A673 (cell line): ENCODE measurements at regions not wholly inside any gene's neighbourhood (a gene's known extent, or its start where the extent isn't known, plus 50 kb on each side); places are given as distances from the start of the nearest gene placed in this dataset.

Source experiments
- BruUV-seq: library from RNA; stranded (reverse); fragments of 400-500 nt; replicated peaks from 2 replicates; lab custom pipeline; 2021; lab: Mats Ljungman, UMichigan
- CTCF ChIA-PET: fragments of 300-600 bp; sonication (Branson Sonifier 250); formaldehyde crosslinking; loops from one replicate; lab custom pipeline; 2022; ENCODE audit warnings: antibody characterized with exemption; lab: Charles Lee
- POLR2A ChIA-PET: fragments of 300-600 bp; sonication (Branson Sonifier 250); formaldehyde crosslinking; loops from one replicate; lab custom pipeline; 2022; ENCODE audit warnings: antibody characterized with exemption; ENCODE audit not compliant: low non-redundant PET; lab: Charles Lee
- DNase-seq: peaks from one replicate; pipeline ENCODE4 v3.0.0-alpha.2; 2015; ENCODE audit warnings: low spot score
- H3K27ac ChIP-seq: fragments of 200-600 bp; sonication (generic); 2 replicates; pipeline ENCODE4 v1.5.1; 2016; ENCODE audit warnings: mixed run types, low read depth, mild to moderate bottlenecking, mixed read lengths, antibody characterized with exemption, low read length; ENCODE audit not compliant: poor library complexity, severe bottlenecking
- H3K27me3 ChIP-seq: fragments of 200-600 bp; sonication (generic); replicated peaks from 2 replicates; pipeline ENCODE4 v1.6.1; 2017; ENCODE audit warnings: mixed run types, low read depth, mild to moderate bottlenecking, mixed read lengths, antibody characterized with exemption, low read length; ENCODE audit not compliant: insufficient read depth, poor library complexity
- H3K36me3 ChIP-seq: fragments of 200-600 bp; sonication (generic); 2 replicates; pipeline ENCODE4 v1.6.1; 2016; ENCODE audit warnings: mixed run types, mild to moderate bottlenecking, mixed read lengths, antibody characterized with exemption, low read length; ENCODE audit not compliant: insufficient read depth, poor library complexity, severe bottlenecking
- H3K4me1 ChIP-seq: fragments of 200-600 bp; sonication (generic); 2 replicates; pipeline ENCODE4 v1.6.1; 2017; ENCODE audit warnings: mixed run types, mild to moderate bottlenecking, mixed read lengths, antibody characterized with exemption, low read length; ENCODE audit not compliant: insufficient read depth, poor library complexity, severe bottlenecking
- H3K4me3 ChIP-seq: fragments of 200-600 bp; sonication (generic); 2 replicates; pipeline ENCODE4 v1.5.1; 2016; ENCODE audit warnings: low read depth, mixed run types, mild to moderate bottlenecking, mixed read lengths, low read length; ENCODE audit not compliant: poor library complexity, severe bottlenecking
- H3K9me3 ChIP-seq: fragments of 200-600 bp; sonication (generic); 2 replicates; pipeline ENCODE4 v1.6.1; 2016; ENCODE audit warnings: mixed run types, low read depth, mild to moderate bottlenecking, mixed read lengths, antibody characterized with exemption, low read length; ENCODE audit not compliant: poor library complexity, severe bottlenecking
- EZH2 ChIP-seq: fragments of 200-600 bp; sonication (generic); IDR thresholded peaks from 2 replicates; pipeline ENCODE4 v1.6.1; 2017; ENCODE audit warnings: borderline replicate concordance, low read depth, mild to moderate bottlenecking, mixed read lengths, antibody characterized with exemption, low read length; ENCODE audit not compliant: poor library complexity, severe bottlenecking
- intact Hi-C: fragments of 100-400 bp; cut with micrococcal nuclease; formaldehyde crosslinking; loops from one replicate; pipeline ENCODE4 v1.10.0; 2022; ENCODE audit not compliant: unreplicated experiment
- TF ChIP-seq, protein P1 (sequence below): fragments of 300-800, 200-600 bp; sonication (generic); conservative IDR thresholded peaks from 2 replicates; pipeline ENCODE4 v1.5.1; 2017; ENCODE audit warnings: low read depth, mild to moderate bottlenecking, antibody characterized with exemption, low read length, moderate library complexity, mixed read lengths

- CTCF ChIA-PET = interaction anchor here (1.6 kb wide), 1 partner anchor 129 kb away, joined by 5 read pairs; no protein-coding TSS in a partner anchor
- H3K27ac ChIP-seq = peak overlapping the region; percentile 63
- POLR2A ChIA-PET = no interaction called here
- H3K27me3 ChIP-seq = no peaks in the 10 kb centered on the region
- peak overlapping the region; percentile 72 for H3K4me3 ChIP-seq
- H3K36me3 ChIP-seq = no peaks in the 10 kb centered on the region
- intact Hi-C loops = loop anchor here (5.0 kb wide), 1 partner anchor 128 kb away; no protein-coding TSS in a partner anchor
- BruUV-seq = no TSS peak
- peaks cover 13% of the 10 kb centered on the region for H3K4me1 ChIP-seq
- TF ChIP-seq EZH2 = no peak
- TF ChIP-seq, protein P1, sequence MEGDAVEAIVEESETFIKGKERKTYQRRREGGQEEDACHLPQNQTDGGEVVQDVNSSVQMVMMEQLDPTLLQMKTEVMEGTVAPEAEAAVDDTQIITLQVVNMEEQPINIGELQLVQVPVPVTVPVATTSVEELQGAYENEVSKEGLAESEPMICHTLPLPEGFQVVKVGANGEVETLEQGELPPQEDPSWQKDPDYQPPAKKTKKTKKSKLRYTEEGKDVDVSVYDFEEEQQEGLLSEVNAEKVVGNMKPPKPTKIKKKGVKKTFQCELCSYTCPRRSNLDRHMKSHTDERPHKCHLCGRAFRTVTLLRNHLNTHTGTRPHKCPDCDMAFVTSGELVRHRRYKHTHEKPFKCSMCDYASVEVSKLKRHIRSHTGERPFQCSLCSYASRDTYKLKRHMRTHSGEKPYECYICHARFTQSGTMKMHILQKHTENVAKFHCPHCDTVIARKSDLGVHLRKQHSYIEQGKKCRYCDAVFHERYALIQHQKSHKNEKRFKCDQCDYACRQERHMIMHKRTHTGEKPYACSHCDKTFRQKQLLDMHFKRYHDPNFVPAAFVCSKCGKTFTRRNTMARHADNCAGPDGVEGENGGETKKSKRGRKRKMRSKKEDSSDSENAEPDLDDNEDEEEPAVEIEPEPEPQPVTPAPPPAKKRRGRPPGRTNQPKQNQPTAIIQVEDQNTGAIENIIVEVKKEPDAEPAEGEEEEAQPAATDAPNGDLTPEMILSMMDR = no peak
- no peaks in the 10 kb centered on the region for H3K9me3 ChIP-seq
- DNase-seq = peak; percentile 28
Measured at GRCh38 chr1:90850181-90850897, 133.2 kb upstream of the BARHL2 start.

DNA sequence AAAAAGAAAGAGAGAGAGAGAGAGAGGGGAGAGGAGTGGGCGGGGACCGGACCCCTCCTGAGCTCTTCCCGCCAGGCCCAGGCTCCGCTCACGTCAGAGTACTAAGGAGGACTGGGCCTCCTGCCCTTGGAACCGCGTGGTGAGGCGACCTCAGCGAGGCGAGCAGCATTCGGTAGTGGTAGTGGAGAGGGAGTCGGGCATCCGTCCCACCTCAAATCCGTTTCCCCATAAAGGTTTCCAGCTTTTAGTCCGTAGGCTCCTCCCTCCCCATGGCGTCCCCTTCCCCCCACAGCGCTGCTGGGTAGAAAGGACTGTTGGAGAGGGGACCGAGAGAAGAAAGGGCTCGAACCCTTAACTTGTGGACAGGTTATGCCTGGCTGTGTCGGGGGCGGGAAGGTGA lies 124.4 kb upstream of the BARHL2 start:
- Histone ChIP-seq H3K27ac (no peak overlapping the region), H3K27me3 (no peaks in the 10 kb centered on the region), H3K36me3 (no peaks in the 10 kb centered on the region), H3K4me3 (no peak overlapping the region), H3K9me3 (no peaks in the 10 kb centered on the region), H3K4me1 (no peaks in the 10 kb centered on the region)
- ChIA-PET POLR2A (no interaction called here), CTCF (no interaction called here)
- no peak for TF ChIP-seq EZH2
- TF ChIP-seq, protein P1 = no peak
- no TSS peak for BruUV-seq
- intact Hi-C loops = no loop called here
- no peak for DNase-seq

- H3K27me3 ChIP-seq = no peaks in the 10 kb centered on the region
- intact Hi-C loops = no loop called here
- CTCF ChIA-PET = no interaction called here
Measured at GRCh38 chr1:90840352-90840751, 123.2 kb upstream of the BARHL2 start.

More at GRCh38 chr1:90840352-90840751, 123.2 kb upstream of the BARHL2 start:
- Histone ChIP-seq H3K27ac (no peak overlapping the region), H3K9me3 (no peaks in the 10 kb centered on the region), H3K4me1 (peaks cover 5% of the 10 kb centered on the region), H3K36me3 (no peaks in the 10 kb centered on the region), H3K4me3 (no peak overlapping the region)
- no TSS peak for BruUV-seq
- POLR2A ChIA-PET = no interaction called here
- DNase-seq = no peak
- TF ChIP-seq, protein P1 = no peak
- no peak for TF ChIP-seq EZH2
